NOMO-1 treated with dmso at 0.1 percent for 144 hours (cell line): ENCODE measurements at regions not wholly inside any gene's neighbourhood (a gene's known extent, or its start where the extent isn't known, plus 50 kb on each side); places are given as distances from the start of the nearest gene placed in this dataset.
"Not testable (repeated sequence)": the region's sequence is repeated elsewhere in the genome, so short reads cannot be mapped to it uniquely, and the experiment has no call there.

ENCODE experiments used
- DNase-seq: peaks from one replicate; lab custom pipeline; 2025; ENCODE audit not compliant: unreplicated experiment; lab: John Stamatoyannopoulos, UW

- DNase-seq: no peak
Measured at GRCh38 chr2:146386096-146386495, 1458.7 kb upstream of the ACVR2A start.

GRCh38 chr2:146385031-146385430 is 1459.8 kb upstream of the ACVR2A start:
- DNase-seq: no peak

GRCh38 chr2:146376511-146377064 is 1468.2 kb upstream of the ACVR2A start:
- no peak for DNase-seq

- DNase-seq: no peak
Measured at GRCh38 chr2:146374505-146374904, 1470.3 kb upstream of the ACVR2A start.

GRCh38 chr2:146371364-146371763 is 1473.5 kb upstream of the ACVR2A start:
- DNase-seq: not testable (repeated sequence)

- DNase-seq: no peak
Measured at GRCh38 chr2:146370826-146371225, 1474.0 kb upstream of the ACVR2A start.

- no peak for DNase-seq
Measured at GRCh38 chr2:146366276-146366675, 1478.6 kb upstream of the ACVR2A start.

- DNase-seq: no peak
Measured at GRCh38 chr2:146365041-146365440, 1479.8 kb upstream of the ACVR2A start.

- no peak for DNase-seq
Measured at GRCh38 chr2:146363731-146364130, 1481.1 kb upstream of the ACVR2A start.

GRCh38 chr2:146351689-146352088 is 1493.1 kb upstream of the ACVR2A start:
- no peak for DNase-seq

- DNase-seq: no peak
Measured at GRCh38 chr2:146349334-146349733, 1495.5 kb upstream of the ACVR2A start.

GRCh38 chr2:146324951-146325350 is 1519.9 kb upstream of the ACVR2A start:
- no peak for DNase-seq

GRCh38 chr2:146323564-146323963 is 1521.3 kb upstream of the ACVR2A start:
- no peak for DNase-seq

- no peak for DNase-seq
Measured at GRCh38 chr2:146321175-146321574, 1523.7 kb upstream of the ACVR2A start.

- no peak for DNase-seq
Measured at GRCh38 chr2:146317959-146318358, 1526.9 kb upstream of the ACVR2A start.

GRCh38 chr2:146312899-146313298 is 1531.9 kb upstream of the ACVR2A start:
- no peak for DNase-seq

GRCh38 chr2:146305164-146305563 is 1539.7 kb upstream of the ACVR2A start:
- DNase-seq: no peak

GRCh38 chr2:146301287-146301686 is 1543.5 kb upstream of the ACVR2A start:
- no peak for DNase-seq

- no peak for DNase-seq
Measured at GRCh38 chr2:146295080-146295670, 1549.7 kb upstream of the ACVR2A start.

GRCh38 chr2:146287281-146287680 is 1557.5 kb upstream of the ACVR2A start:
- DNase-seq: no peak

- DNase-seq: no peak
Measured at GRCh38 chr2:146278881-146279280, 1565.9 kb upstream of the ACVR2A start.

- DNase-seq: no peak
Measured at GRCh38 chr2:146271131-146271831, 1573.5 kb upstream of the ACVR2A start.

- no peak for DNase-seq
Measured at GRCh38 chr2:146270618-146271017, 1574.2 kb upstream of the ACVR2A start.
